Brain microvascular endothelial cell (primary cell): ENCODE measurements at regions not wholly inside any gene's neighbourhood (a gene's known extent, or its start where the extent isn't known, plus 50 kb on each side); places are given as distances from the start of the nearest gene placed in this dataset.
A peak's percentile ranks its signal among the peaks of the same experiment; 100 is the strongest.

ENCODE experiments used
- DNase-seq: peaks from one replicate; pipeline ENCODE4 v3.0.0-alpha.2; 2020
- H3K27ac ChIP-seq: fragments of 250-450 bp; sonication (Bioruptor Pico); 2 replicates; pipeline ENCODE4 v1.5.1; 2020; ENCODE audit warnings: mild to moderate bottlenecking, moderate library complexity
- H3K27me3 ChIP-seq: fragments of 250-450 bp; sonication (Bioruptor Pico); replicated peaks from 2 replicates; pipeline ENCODE4 v1.5.1; 2020; ENCODE audit warnings: mild to moderate bottlenecking
- H3K36me3 ChIP-seq: fragments of 250-450 bp; sonication (Bioruptor Pico); replicated peaks from 2 replicates; pipeline ENCODE4 v1.5.1; 2020; ENCODE audit warnings: mild to moderate bottlenecking
- H3K4me3 ChIP-seq: 2 replicates; pipeline ENCODE4 v1.5.1; 2011; ENCODE audit warnings: low read depth, mild to moderate bottlenecking, control low read depth, low read length, moderate library complexity
- in situ Hi-C: cut with HindIII; loops from 2 replicates; pipeline ENCODE4 v1.10.0; 2017; ENCODE audit warnings: low sequenced_read_pairs, low pct_ligation_motif_present
- TF ChIP-seq, protein P1 (sequence below): IDR thresholded peaks from 2 replicates; pipeline ENCODE4 v1.5.1; 2011; ENCODE audit warnings: low read depth, mild to moderate bottlenecking, moderate library complexity, low read length, control low read depth, inconsistent platforms; ENCODE audit errors: missing control alignments

DNA sequence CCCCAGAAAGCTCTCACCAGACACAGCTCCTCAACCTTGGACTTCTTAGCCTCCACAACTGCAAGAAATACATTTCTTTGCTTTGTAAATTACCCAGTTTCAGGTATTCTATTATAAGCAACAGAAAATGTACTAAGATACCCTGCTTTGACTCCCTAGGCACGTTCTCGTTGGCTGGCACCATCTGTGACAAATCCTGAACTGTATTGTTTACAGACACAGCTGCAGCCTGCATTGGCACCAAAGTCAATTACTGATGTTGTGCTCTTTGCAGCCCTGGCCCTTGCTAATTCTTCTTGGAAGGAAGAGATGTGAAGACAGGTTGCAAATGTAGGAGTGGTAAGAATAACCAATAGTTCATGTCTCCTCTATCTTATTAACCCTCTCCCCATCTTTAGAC lies 72.7 kb upstream of the FAM136A start:
- TF ChIP-seq, protein P1, sequence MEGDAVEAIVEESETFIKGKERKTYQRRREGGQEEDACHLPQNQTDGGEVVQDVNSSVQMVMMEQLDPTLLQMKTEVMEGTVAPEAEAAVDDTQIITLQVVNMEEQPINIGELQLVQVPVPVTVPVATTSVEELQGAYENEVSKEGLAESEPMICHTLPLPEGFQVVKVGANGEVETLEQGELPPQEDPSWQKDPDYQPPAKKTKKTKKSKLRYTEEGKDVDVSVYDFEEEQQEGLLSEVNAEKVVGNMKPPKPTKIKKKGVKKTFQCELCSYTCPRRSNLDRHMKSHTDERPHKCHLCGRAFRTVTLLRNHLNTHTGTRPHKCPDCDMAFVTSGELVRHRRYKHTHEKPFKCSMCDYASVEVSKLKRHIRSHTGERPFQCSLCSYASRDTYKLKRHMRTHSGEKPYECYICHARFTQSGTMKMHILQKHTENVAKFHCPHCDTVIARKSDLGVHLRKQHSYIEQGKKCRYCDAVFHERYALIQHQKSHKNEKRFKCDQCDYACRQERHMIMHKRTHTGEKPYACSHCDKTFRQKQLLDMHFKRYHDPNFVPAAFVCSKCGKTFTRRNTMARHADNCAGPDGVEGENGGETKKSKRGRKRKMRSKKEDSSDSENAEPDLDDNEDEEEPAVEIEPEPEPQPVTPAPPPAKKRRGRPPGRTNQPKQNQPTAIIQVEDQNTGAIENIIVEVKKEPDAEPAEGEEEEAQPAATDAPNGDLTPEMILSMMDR: no peak
- DNase-seq: no peak

DNA sequence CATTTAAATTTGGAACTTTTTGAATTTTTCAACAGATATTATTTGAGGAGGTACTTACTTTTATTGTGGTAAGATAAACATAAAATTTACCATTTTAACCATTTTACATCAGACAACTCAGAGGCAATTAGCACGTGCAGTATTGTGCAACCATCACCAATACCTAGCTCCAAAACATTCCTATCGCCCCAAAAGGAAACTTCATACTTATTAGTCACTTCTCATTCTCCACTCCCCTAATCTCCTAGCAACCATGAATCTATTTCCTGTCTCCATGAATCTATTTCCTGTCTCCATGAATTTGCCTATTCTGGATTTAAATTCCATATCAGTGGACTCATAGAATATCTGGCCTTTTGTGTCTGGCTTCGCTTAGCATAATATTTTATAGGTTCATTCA lies 69.9 kb upstream of the FAM136A start:
- TF ChIP-seq, protein P1: no peak
- no peaks in the 10 kb centered on the region for H3K27me3 ChIP-seq
- H3K36me3 ChIP-seq: no peaks in the 10 kb centered on the region
- peak; percentile 34 for DNase-seq
- H3K27ac ChIP-seq: no peak overlapping the region
- in situ Hi-C loops: no loop called here
- H3K4me3 ChIP-seq: no peak overlapping the region

More for the DNA sequence above, 72.7 kb upstream of the FAM136A start:
- Histone ChIP-seq H3K27ac (no peak overlapping the region), H3K4me3 (no peak overlapping the region), H3K27me3 (no peaks in the 10 kb centered on the region), H3K36me3 (no peaks in the 10 kb centered on the region)
- in situ Hi-C loops: no loop called here

DNA sequence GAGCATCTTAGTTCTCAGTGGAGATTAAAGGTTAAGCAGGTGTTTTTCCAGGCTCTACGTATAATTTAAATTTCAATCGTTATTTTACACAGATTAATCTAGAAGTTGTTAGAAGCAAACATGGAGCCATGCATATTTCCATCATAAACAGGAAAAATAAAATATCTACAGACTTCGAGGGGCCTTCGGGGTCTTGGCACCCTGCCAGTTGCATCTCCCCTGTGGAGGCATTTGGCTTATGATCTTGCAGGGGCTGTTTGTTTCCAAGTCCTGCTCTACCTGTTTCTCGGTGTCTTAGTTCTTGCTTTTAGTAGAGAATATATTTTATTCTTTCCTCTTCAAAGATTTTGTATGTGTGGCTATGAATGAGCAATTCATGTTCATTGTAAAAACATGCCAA lies 67.2 kb upstream of the FAM136A start:
- in situ Hi-C loops: no loop called here
- DNase-seq: no peak
- H3K27ac ChIP-seq: no peak overlapping the region

DNA sequence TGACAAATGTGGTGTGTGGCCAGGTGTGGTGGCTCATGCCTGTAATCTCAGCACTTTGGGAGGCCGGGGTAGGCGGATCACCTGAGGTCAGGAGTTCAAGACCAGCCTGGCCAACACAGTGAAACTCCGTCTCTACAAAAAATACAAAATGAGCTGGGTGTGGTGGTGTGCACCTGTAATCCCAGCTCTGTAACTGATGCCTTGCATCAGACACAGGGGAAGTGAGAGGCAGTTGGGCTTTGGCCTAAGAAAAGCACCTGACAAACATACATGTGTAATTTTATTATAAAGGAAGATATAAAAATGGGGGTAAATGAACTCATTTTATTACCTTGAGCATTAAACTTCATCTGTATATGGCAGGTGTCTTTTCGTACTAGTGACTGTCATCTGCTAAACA lies 66.7 kb upstream of the FAM136A start:
- in situ Hi-C loops: no loop called here

More for the DNA sequence above, 67.2 kb upstream of the FAM136A start:
- H3K4me3 ChIP-seq: no peak overlapping the region
- TF ChIP-seq, protein P1: no peak
- no peaks in the 10 kb centered on the region for H3K27me3 ChIP-seq
- no peaks in the 10 kb centered on the region for H3K36me3 ChIP-seq

GRCh38 chr2:70367722-70368323 lies 66.0 kb upstream of the FAM136A start:
- Histone ChIP-seq H3K27ac (no peak overlapping the region), H3K4me3 (no peak overlapping the region), H3K36me3 (no peaks in the 10 kb centered on the region), H3K27me3 (no peaks in the 10 kb centered on the region)
- in situ Hi-C loops: no loop called here
- TF ChIP-seq, protein P1: no peak
- no peak for DNase-seq

More for the DNA sequence above, 66.7 kb upstream of the FAM136A start:
- Histone ChIP-seq H3K4me3 (no peak overlapping the region), H3K27ac (no peak overlapping the region), H3K36me3 (no peaks in the 10 kb centered on the region), H3K27me3 (no peaks in the 10 kb centered on the region)
- TF ChIP-seq, protein P1: no peak
- no peak for DNase-seq

GRCh38 chr2:70362661-70363060 lies 60.8 kb upstream of the FAM136A start:
- no peak for DNase-seq
- TF ChIP-seq, protein P1: no peak
- Histone ChIP-seq H3K27ac (no peak overlapping the region), H3K36me3 (no peaks in the 10 kb centered on the region), H3K4me3 (no peak overlapping the region), H3K27me3 (no peaks in the 10 kb centered on the region)
- in situ Hi-C loops: no loop called here
